HepG2 (cell line): ENCODE measurements at regions not wholly inside any gene's neighbourhood (a gene's known extent, or its start where the extent isn't known, plus 50 kb on each side); places are given as distances from the start of the nearest gene placed in this dataset.

Source experiments
- ATAC-seq: fragments of 200-7000 bp; cut with Tn5 transposase; 3 replicates; pipeline ENCODE4 v1.9.1; 2020; ENCODE audit warnings: mild to moderate bottlenecking, moderate library complexity
- BruUV-seq: library from RNA; stranded (reverse); fragments of 400-500 nt; replicated peaks from 2 replicates; lab custom pipeline; 2021; lab: Mats Ljungman, UMichigan
- CTCF ChIA-PET: fragments of 300-600 bp; formaldehyde crosslinking; extraction: SDS; loops from one replicate; lab custom pipeline; 2021; ENCODE audit warnings: low total read pairs, inconsistent platforms, low intra/inter-chr PET ratio; lab: Yijun Ruan, JAX
- POLR2A ChIA-PET: fragments of 350-600 bp; sonication (Branson Sonifier 250); formaldehyde crosslinking; loops from one replicate; lab custom pipeline; 2020; ENCODE audit warnings: antibody characterized with exemption, inconsistent platforms; lab: Yijun Ruan, JAX
- DNase-seq: peaks from one replicate; pipeline ENCODE4 v3.0.0-alpha.2; 2015; ENCODE audit warnings: low spot score
- FAIRE-seq: peaks from 3 replicates; lab custom pipeline; 2011; peaks lifted over from hg19 to GRCh38; lab: Jason Lieb, UNC
- H2AFZ ChIP-seq: one replicate; pipeline ENCODE4 v1.6.1; 2011; ENCODE audit warnings: low read length, inconsistent platforms
- H3K27ac ChIP-seq: fragments of 300-600 bp; 3 replicates; pipeline ENCODE4 v1.8.0; 2011; ENCODE audit warnings: mixed run types, mild to moderate bottlenecking, mixed read lengths, low read length, inconsistent platforms; ENCODE audit not compliant: insufficient read depth; ENCODE audit errors: extremely low read length
- H3K27me3 ChIP-seq, 2 experiments: fragments of 200-600 bp in 1 of 2; 2 replicates in 1 of 2; 3 replicates in 1 of 2; pipeline versions ENCODE4 v1.6.0 to v1.8.0; 2011; ENCODE audit warnings: low read length in 2 of 2, mild to moderate bottlenecking in 2 of 2, moderate library complexity in 2 of 2, inconsistent platforms in 1 of 2; ENCODE audit not compliant: insufficient read depth in 2 of 2, control insufficient read depth in 1 of 2
- H3K36me3 ChIP-seq, 2 experiments: fragments of 200-600 bp in 1 of 2; replicated peaks in 1 of 2; 2 replicates in 1 of 2; 3 replicates in 1 of 2; pipeline versions ENCODE4 v1.5.1 to v1.8.0; 2011; ENCODE audit warnings: low read length in 2 of 2, inconsistent platforms in 1 of 2; ENCODE audit not compliant: insufficient read depth in 2 of 2, control insufficient read depth in 1 of 2
- H3K4me1 ChIP-seq: 2 replicates; pipeline ENCODE4 v1.5.1; 2012; ENCODE audit warnings: low read length, inconsistent platforms; ENCODE audit not compliant: insufficient read depth
- H3K4me2 ChIP-seq: 2 replicates; pipeline ENCODE4 v1.6.0; 2011; ENCODE audit warnings: low read depth, low read length, inconsistent platforms
- H3K4me3 ChIP-seq, 3 experiments: fragments of 200-600 bp in 1 of 3; sonication (generic), shearing (Covaris generic) in 1 of 3; replicated peaks in 1 of 3; 2 replicates each; pipeline ENCODE4 v1.5.1; 2011 to 2016; ENCODE audit warnings: low read length in 3 of 3, inconsistent platforms in 2 of 3, low read depth in 2 of 3, mild to moderate bottlenecking in 2 of 3, control low read depth in 1 of 3, mixed read lengths in 1 of 3; ENCODE audit not compliant: insufficient read depth in 1 of 3
- H3K79me2 ChIP-seq: one replicate; pipeline ENCODE4 v1.6.1; 2011; ENCODE audit warnings: low read length, inconsistent platforms; ENCODE audit not compliant: insufficient read depth
- H3K9ac ChIP-seq: 2 replicates; pipeline ENCODE4 v1.6.0; 2011; ENCODE audit warnings: mild to moderate bottlenecking, low read depth, low read length, inconsistent platforms; ENCODE audit not compliant: insufficient read depth
- H3K9me3 ChIP-seq: 2 replicates; pipeline ENCODE4 v1.5.1; 2012; ENCODE audit warnings: mild to moderate bottlenecking, low read length
- H4K20me1 ChIP-seq: 2 replicates; pipeline ENCODE4 v1.6.0; 2011; ENCODE audit warnings: inconsistent platforms, mild to moderate bottlenecking, low read length, moderate library complexity; ENCODE audit not compliant: insufficient read depth
- SAFB2 ChIP-seq: sonication (generic); formaldehyde crosslinking; IDR thresholded peaks from 2 replicates; pipeline ENCODE4 v1.5.1; 2020; ENCODE audit warnings: missing genetic modification reagents, low read depth, mild to moderate bottlenecking, borderline replicate concordance
- ZNF563 ChIP-seq: sonication (generic); formaldehyde crosslinking; IDR thresholded peaks from 2 replicates; pipeline ENCODE4 v1.8.0; 2022; ENCODE audit warnings: mild to moderate bottlenecking, moderate library complexity, missing genetic modification reagents
- ZNF570 ChIP-seq: sonication (generic); formaldehyde crosslinking; IDR thresholded peaks from 2 replicates; pipeline ENCODE4 v1.4.0; 2020; ENCODE audit warnings: mild to moderate bottlenecking, missing genetic modification reagents, borderline replicate concordance
- WGBS: methylation state at CpG from one replicate; pipeline ENCODE4 v1.1.6; 2017; ENCODE audit warnings: low lambda C conversion rate; 5-methylcytosine and 5-hydroxymethylcytosine counted together
- in situ Hi-C: cut with HindIII; loops from 2 replicates; pipeline ENCODE4 v1.10.0; 2017; ENCODE audit warnings: low pct_unique_long_range_greater_than_20kb; ENCODE audit not compliant: extremely low pct_ligation_motif_present
- intact Hi-C: fragments of 100-400 bp; cut with micrococcal nuclease; formaldehyde crosslinking; loops from one replicate; pipeline ENCODE4 v1.10.0; 2022; ENCODE audit not compliant: unreplicated experiment
- TF ChIP-seq, protein P1 (sequence below), 2 experiments: IDR thresholded peaks; 2 replicates each; pipeline ENCODE4 v1.6.1; 2011 to 2012; ENCODE audit warnings: low read length in 2 of 2, borderline replicate concordance in 1 of 2, low read depth in 1 of 2, mild to moderate bottlenecking in 1 of 2, moderate library complexity in 1 of 2

DNA sequence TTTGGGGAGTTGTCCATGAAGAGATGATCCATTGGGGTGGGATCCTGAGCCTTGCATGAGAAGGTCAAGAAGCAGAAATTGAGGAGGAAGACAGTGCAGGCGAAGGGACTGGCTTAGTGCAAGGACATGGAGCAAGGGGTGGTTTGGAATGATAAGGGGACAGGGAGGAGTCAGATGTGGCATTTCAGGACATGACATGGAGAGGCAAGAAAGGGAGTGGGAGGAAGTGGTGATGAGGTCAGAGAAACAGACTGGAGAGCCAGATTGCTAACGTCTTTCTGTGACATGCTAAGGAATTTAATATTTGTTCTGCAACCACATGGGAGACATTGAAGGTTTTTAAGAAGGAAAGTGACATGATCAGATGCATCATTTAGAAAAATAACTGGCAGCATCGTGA is 346.8 kb upstream of the FMN2 start:
- no peak overlapping the region for H3K4me2 ChIP-seq
- in situ Hi-C loops, result no loop called here
- no peak for DNase-seq
- no TSS peak for BruUV-seq
- peaks cover 31% of the 10 kb centered on the region for H3K9me3 ChIP-seq
- intact Hi-C loops, result no loop called here
- H3K9ac ChIP-seq, result no peak overlapping the region
- H4K20me1 ChIP-seq, result no peaks in the 10 kb centered on the region
- no peaks in the 10 kb centered on the region for H3K36me3 ChIP-seq
- CTCF ChIA-PET, result no interaction called here
- 0% methylated on average over 3 of the region's 3 CpGs for WGBS
- no peaks in the 10 kb centered on the region for H3K27me3 ChIP-seq
- no peak overlapping the region for H2AFZ ChIP-seq
- H3K79me2 ChIP-seq, result no peaks in the 10 kb centered on the region
- no peak for FAIRE-seq
- TF ChIP-seq ZNF563 (CRISPR knock-in tag) (no peak), SAFB2 (CRISPR knock-in tag) (no peak), ZNF570 (CRISPR knock-in tag) (no peak)
- TF ChIP-seq, protein P1, sequence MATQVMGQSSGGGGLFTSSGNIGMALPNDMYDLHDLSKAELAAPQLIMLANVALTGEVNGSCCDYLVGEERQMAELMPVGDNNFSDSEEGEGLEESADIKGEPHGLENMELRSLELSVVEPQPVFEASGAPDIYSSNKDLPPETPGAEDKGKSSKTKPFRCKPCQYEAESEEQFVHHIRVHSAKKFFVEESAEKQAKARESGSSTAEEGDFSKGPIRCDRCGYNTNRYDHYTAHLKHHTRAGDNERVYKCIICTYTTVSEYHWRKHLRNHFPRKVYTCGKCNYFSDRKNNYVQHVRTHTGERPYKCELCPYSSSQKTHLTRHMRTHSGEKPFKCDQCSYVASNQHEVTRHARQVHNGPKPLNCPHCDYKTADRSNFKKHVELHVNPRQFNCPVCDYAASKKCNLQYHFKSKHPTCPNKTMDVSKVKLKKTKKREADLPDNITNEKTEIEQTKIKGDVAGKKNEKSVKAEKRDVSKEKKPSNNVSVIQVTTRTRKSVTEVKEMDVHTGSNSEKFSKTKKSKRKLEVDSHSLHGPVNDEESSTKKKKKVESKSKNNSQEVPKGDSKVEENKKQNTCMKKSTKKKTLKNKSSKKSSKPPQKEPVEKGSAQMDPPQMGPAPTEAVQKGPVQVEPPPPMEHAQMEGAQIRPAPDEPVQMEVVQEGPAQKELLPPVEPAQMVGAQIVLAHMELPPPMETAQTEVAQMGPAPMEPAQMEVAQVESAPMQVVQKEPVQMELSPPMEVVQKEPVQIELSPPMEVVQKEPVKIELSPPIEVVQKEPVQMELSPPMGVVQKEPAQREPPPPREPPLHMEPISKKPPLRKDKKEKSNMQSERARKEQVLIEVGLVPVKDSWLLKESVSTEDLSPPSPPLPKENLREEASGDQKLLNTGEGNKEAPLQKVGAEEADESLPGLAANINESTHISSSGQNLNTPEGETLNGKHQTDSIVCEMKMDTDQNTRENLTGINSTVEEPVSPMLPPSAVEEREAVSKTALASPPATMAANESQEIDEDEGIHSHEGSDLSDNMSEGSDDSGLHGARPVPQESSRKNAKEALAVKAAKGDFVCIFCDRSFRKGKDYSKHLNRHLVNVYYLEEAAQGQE (IDR thresholded peaks at IDR 0.05; ENCODE audit: borderline replicate concordance in 1 of 2, low read depth in 1 of 2, low read length in 2 of 2), result no peak
- TF ChIP-seq, all 625 proteins: peak for 0
- POLR2A ChIA-PET, result no interaction called here
- Histone ChIP-seq H3K4me1 (no peaks in the 10 kb centered on the region), H3K27ac (no peak overlapping the region), H3K4me3 (no peak overlapping the region)
- ATAC-seq, result no peak
